ENCODE measurements at regions not wholly inside any gene's neighbourhood (a gene's known extent, or its start where the extent isn't known, plus 50 kb on each side); places are given as distances from the start of the nearest gene placed in this dataset.

DNA sequence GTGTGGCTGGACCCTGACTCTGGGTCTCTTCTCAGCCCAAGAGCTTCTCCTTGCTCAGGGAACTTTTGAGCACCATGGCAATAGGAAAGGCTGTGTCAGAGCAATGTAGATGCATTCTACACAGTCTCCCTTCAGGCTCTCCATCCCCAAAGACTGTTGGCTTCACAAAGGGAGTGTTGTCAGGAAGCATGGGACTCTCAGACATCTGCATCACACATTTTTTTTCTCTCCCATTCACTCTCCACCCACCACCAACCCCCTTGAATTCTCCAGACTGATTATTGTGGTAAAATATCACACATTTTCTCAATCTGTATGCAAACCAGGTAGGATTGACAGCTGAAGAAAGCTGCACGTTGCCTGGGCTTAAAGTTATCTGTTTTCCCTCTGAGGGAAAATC is 105.4 kb upstream of the WARS2 start:
- TF ChIP-seq POLR2AphosphoS5 (IDR thresholded peaks at IDR 0.05; ENCODE audit: low read depth, low read length) (no peak), SIN3A (IDR thresholded peaks at IDR 0.05; ENCODE audit: borderline replicate concordance, insufficient read depth, low read depth, low read length) (no peak)
- TF ChIP-seq, protein P1, sequence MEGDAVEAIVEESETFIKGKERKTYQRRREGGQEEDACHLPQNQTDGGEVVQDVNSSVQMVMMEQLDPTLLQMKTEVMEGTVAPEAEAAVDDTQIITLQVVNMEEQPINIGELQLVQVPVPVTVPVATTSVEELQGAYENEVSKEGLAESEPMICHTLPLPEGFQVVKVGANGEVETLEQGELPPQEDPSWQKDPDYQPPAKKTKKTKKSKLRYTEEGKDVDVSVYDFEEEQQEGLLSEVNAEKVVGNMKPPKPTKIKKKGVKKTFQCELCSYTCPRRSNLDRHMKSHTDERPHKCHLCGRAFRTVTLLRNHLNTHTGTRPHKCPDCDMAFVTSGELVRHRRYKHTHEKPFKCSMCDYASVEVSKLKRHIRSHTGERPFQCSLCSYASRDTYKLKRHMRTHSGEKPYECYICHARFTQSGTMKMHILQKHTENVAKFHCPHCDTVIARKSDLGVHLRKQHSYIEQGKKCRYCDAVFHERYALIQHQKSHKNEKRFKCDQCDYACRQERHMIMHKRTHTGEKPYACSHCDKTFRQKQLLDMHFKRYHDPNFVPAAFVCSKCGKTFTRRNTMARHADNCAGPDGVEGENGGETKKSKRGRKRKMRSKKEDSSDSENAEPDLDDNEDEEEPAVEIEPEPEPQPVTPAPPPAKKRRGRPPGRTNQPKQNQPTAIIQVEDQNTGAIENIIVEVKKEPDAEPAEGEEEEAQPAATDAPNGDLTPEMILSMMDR (IDR thresholded peaks at IDR 0.05), result no peak
- TF ChIP-seq, protein P2, sequence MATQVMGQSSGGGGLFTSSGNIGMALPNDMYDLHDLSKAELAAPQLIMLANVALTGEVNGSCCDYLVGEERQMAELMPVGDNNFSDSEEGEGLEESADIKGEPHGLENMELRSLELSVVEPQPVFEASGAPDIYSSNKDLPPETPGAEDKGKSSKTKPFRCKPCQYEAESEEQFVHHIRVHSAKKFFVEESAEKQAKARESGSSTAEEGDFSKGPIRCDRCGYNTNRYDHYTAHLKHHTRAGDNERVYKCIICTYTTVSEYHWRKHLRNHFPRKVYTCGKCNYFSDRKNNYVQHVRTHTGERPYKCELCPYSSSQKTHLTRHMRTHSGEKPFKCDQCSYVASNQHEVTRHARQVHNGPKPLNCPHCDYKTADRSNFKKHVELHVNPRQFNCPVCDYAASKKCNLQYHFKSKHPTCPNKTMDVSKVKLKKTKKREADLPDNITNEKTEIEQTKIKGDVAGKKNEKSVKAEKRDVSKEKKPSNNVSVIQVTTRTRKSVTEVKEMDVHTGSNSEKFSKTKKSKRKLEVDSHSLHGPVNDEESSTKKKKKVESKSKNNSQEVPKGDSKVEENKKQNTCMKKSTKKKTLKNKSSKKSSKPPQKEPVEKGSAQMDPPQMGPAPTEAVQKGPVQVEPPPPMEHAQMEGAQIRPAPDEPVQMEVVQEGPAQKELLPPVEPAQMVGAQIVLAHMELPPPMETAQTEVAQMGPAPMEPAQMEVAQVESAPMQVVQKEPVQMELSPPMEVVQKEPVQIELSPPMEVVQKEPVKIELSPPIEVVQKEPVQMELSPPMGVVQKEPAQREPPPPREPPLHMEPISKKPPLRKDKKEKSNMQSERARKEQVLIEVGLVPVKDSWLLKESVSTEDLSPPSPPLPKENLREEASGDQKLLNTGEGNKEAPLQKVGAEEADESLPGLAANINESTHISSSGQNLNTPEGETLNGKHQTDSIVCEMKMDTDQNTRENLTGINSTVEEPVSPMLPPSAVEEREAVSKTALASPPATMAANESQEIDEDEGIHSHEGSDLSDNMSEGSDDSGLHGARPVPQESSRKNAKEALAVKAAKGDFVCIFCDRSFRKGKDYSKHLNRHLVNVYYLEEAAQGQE (IDR thresholded peaks at IDR 0.05; ENCODE audit: insufficient read depth in 1 of 2, low read depth in 2 of 2, low read length in 1 of 2), result no peak

Data from Panc1 (cell line).